GM20431 (cell line): ENCODE measurements at regions not wholly inside any gene's neighbourhood (a gene's known extent, or its start where the extent isn't known, plus 50 kb on each side); places are given as distances from the start of the nearest gene placed in this dataset.
"Not testable (repeated sequence)": the region's sequence is repeated elsewhere in the genome, so short reads cannot be mapped to it uniquely, and the experiment has no call there.

Source experiments
- in situ Hi-C: fragments of 300-500 bp; cut with MseI, MboI; formaldehyde crosslinking; loops from one replicate; pipeline ENCODE4 v1.15.0; 2020; ENCODE audit warnings: low sequenced_read_pairs; ENCODE audit not compliant: unreplicated experiment

- in situ Hi-C loops = no loop called here
These were observed 82.1 kb upstream of the CARMIL1 start for GRCh38 chr6:25197111-25197510.

GRCh38 chr6:25199544-25199943, 79.6 kb upstream of the CARMIL1 start:
- in situ Hi-C loops = no loop called here

GRCh38 chr6:25202504-25202903, 76.7 kb upstream of the CARMIL1 start:
- in situ Hi-C loops = no loop called here

- in situ Hi-C loops = no loop called here
These were observed 73.5 kb upstream of the CARMIL1 start for GRCh38 chr6:25205629-25206028.

GRCh38 chr6:25207453-25208155, 71.6 kb upstream of the CARMIL1 start:
- in situ Hi-C loops = not testable (repeated sequence)

GRCh38 chr6:25215881-25216280, 63.3 kb upstream of the CARMIL1 start:
- in situ Hi-C loops = no loop called here

- in situ Hi-C loops = no loop called here
These were observed 61.9 kb upstream of the CARMIL1 start for GRCh38 chr6:25217302-25217701.

GRCh38 chr6:25217829-25218228, 61.3 kb upstream of the CARMIL1 start:
- in situ Hi-C loops = no loop called here

- in situ Hi-C loops = no loop called here
These were observed 60.8 kb upstream of the CARMIL1 start for GRCh38 chr6:25218346-25218745.

- in situ Hi-C loops = no loop called here
These were observed 59.8 kb upstream of the CARMIL1 start for GRCh38 chr6:25219216-25219916.

- in situ Hi-C loops = no loop called here
These were observed 59.3 kb upstream of the CARMIL1 start for GRCh38 chr6:25219917-25220278.

GRCh38 chr6:25220857-25221256, 58.3 kb upstream of the CARMIL1 start:
- in situ Hi-C loops = no loop called here

- in situ Hi-C loops = no loop called here
These were observed 57.0 kb upstream of the CARMIL1 start for GRCh38 chr6:25222006-25222678.

- in situ Hi-C loops = no loop called here
These were observed 55.6 kb upstream of the CARMIL1 start for GRCh38 chr6:25223490-25223991.

- in situ Hi-C loops = no loop called here
These were observed 54.9 kb upstream of the CARMIL1 start for GRCh38 chr6:25224242-25224641.

GRCh38 chr6:25227854-25228253, 51.3 kb upstream of the CARMIL1 start:
- in situ Hi-C loops = no loop called here
